AML-193 (cell line): ENCODE measurements at regions not wholly inside any gene's neighbourhood (a gene's known extent, or its start where the extent isn't known, plus 50 kb on each side); places are given as distances from the start of the nearest gene placed in this dataset.
"Not testable (repeated sequence)": the region's sequence is repeated elsewhere in the genome, so short reads cannot be mapped to it uniquely, and the experiment has no call there.

ENCODE experiments used
- DNase-seq, 2 experiments: peaks; one replicate each; lab custom pipeline; 2025; lab: John Stamatoyannopoulos, UW

DNA sequence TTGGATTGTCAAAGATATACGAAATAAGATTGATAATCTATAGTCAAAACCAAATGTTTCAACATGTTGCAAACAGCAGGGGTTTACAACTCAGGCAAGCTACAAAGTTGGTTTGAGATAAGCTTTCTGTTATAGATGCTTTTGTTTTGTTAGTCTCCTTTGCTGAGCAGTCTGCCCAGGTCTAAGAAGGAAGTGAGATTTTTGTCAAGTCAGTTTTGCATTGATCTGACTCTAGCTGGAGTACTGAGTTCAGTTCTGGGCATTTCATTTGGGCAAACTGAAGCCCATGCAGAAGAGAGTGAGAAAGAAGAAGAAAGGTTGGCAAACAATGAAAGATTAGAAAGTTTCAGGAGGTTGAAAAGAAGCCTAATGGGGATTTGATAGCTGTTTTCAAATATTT is 983.0 kb upstream of the SLC39A10 start:
- no peak for DNase-seq

DNA sequence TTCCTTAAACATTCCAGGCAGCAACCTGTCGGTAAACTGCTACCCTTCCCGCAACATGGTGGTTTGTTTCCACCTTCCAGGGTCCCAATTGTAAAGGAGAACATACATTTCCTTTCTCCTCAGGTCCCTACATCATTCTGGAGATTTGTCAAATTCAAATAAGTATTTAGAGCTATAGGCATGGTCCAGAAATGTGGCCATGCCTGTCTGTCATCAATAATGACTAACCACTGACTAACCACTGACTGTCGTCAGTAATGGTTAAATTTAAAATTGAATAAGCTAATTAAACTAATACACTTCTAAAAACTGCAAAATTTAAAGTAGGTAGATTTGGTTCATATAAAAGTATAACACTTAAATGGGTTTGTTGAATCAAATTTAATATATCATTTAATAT is 984.0 kb upstream of the SLC39A10 start:
- no peak for DNase-seq

- no peak for DNase-seq
These were observed 995.6 kb upstream of the SLC39A10 start for GRCh38 chr2:194661431-194661830.

DNA sequence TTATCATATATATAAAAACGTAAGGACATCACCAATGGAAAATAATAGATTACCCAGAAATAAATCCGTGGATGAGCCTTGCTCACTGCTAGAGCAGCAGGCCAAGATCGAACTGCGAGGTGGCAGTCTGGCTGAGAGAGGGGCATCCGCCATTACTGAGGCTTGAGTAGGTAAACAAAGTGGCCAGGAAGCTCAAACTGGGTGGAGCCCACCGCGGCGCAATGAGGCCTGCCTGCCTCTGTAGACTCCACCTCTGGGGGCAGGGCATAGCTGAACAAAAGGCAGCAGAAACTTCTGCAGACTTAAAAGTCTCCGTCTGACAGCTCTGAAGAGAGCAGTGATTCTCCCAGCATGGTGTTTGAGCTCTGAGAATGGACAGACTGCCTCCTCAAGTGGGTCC is 1018.0 kb upstream of the SLC39A10 start:
- DNase-seq, result not testable (repeated sequence)

GRCh38 chr2:194621945-194622344 is 1035.1 kb upstream of the SLC39A10 start:
- DNase-seq, result no peak

GRCh38 chr2:194619366-194619765 is 1037.7 kb upstream of the SLC39A10 start:
- DNase-seq, result no peak

DNA sequence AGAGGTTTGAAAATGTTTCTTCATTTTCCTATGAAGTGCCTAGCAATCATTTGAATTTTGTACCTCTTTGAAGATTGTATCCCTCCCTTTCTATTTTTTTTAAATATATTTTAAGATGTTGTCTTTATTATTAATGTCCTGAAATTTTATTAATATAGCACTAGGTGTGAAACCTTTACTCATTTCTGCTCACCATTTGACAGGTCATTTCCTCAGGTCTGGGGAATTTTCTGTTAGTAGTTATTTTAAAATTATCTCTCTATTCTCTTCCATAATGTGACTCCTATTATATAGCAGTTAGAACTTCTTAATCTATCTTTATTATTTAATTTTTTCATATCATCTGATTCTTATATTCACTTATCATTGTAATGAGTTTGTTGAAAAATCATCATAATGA is 1038.6 kb upstream of the SLC39A10 start:
- no peak for DNase-seq

DNA sequence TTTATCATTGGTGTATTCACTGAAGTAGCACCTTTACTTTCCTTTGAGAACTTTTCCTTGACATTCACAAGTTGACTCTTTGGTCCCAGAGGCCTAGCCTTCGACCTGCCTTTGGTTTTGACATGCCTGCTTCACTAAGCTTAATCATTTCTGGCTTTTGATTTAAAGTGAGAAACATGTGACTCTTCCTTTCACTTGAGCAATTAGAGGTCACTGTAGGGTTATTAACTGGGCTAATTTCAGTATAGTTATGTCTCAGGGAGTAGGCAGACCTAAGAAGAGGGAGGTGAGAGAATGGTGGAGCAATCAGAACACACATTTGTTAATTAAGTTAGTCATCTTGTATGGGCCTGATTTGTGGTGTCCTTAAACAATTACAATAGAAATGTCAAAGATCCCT is 1040.7 kb upstream of the SLC39A10 start:
- no peak for DNase-seq

DNA sequence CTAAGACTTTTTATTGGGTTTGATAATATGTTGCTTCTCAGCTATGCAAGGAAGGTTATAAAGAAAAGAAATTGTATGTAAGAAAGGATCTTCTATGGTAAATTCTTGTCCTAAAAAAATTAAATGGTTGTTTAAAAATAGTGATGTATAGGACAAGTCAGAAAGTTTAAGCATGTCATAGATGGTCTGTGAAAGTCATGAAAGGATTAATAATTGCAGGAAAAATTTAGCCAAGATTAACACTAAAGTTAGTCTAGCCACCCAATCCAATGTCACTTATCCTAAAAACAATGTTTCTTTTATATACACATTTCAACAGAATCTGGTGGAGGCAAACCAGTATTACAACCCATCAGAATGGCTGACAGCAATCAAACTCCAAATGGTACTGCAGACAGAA is 1046.7 kb upstream of the SLC39A10 start:
- DNase-seq, result no peak

DNA sequence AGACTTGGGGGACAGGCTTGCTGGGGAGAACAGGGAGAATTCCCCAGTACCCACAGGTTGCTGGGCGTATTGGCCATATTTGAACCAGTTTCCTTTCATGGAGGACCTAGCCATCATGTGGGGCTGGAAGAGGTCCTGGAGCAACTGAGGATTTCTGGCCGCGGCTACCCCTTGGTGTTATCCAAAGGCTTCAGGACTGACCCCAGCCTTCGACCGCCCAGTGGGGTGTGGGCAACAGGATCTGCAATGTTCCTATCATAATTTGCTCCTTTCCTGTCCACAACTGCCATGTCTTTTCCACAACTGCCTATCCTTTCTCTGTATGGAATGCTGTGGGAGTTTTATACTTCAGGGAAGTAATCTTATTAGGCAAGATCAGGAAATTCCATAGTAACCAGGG is 1053.6 kb upstream of the SLC39A10 start:
- DNase-seq, result no peak

DNA sequence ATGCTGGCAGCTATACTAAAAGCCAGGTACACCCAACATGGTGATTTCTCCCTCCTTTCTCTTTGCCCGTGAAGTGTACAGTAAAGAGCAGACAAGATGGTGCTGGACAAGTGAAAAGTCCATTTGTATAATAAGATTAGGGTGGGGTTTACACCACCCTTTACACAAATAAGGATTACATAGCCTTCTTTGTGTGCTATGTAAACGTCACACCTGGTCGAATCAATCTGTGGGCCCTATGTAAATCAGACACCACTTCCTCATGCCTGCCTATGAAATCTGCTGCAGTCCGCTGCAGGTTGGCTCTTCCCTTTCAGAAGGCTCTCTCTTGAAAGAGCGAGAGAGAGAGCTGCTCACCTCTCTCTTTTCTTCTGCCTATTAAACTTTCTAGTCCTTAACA is 1054.3 kb upstream of the SLC39A10 start:
- no peak for DNase-seq

- DNase-seq, result no peak
These were observed 1065.8 kb upstream of the SLC39A10 start for GRCh38 chr2:194591192-194591591.

- no peak for DNase-seq
These were observed 1069.2 kb upstream of the SLC39A10 start for GRCh38 chr2:194587739-194588270.

GRCh38 chr2:194567661-194568017 is 1089.4 kb upstream of the SLC39A10 start:
- DNase-seq, result no peak

GRCh38 chr2:194566907-194567660 is 1089.9 kb upstream of the SLC39A10 start:
- DNase-seq, result no peak

DNA sequence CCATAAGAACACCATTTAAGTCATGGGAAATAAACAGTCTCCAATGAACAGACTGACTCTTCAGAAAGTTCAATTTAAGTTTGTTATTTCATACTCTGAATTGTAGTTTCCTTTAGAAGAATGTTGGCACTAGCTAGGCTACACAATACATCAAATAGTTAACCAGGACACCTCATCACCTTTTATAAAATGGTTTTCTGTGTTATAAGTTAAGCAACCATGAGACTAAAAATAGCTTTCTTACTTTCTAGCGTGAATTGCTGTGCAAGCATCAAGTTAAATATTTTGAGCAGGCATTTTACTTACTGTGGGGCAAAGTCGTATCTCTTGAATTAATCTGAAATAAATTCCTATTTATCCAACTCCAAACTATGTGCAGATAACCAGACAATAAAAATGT is 1092.6 kb upstream of the SLC39A10 start:
- DNase-seq, result no peak

- no peak for DNase-seq
These were observed 1094.7 kb upstream of the SLC39A10 start for GRCh38 chr2:194562329-194562728.

- DNase-seq, result no peak
These were observed 1097.1 kb upstream of the SLC39A10 start for GRCh38 chr2:194559964-194560363.

- DNase-seq, result no peak
These were observed 1097.5 kb upstream of the SLC39A10 start for GRCh38 chr2:194559523-194559922.

GRCh38 chr2:194557993-194558392 is 1099.0 kb upstream of the SLC39A10 start:
- no peak for DNase-seq

- DNase-seq, result no peak
These were observed 1100.4 kb upstream of the SLC39A10 start for GRCh38 chr2:194556629-194557028.

DNA sequence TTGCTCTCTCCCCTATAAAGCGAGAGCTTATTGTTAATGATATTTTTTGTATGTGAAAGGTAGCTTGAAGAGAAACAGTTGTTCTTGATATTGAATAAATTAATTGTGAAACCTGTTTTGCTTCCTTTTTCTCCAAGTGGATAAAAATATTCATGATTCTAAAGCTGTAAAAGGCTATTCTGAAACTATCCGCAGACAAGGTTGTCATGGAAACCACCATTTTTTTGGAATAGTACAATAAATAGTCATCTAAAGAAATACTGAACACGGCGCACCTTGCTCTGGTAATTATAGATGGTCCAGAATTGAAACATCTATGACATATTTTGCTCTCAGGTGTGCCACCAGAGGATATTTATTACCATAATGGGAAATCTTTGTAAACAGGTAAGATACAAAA is 1103.0 kb upstream of the SLC39A10 start:
- DNase-seq, result no peak

DNA sequence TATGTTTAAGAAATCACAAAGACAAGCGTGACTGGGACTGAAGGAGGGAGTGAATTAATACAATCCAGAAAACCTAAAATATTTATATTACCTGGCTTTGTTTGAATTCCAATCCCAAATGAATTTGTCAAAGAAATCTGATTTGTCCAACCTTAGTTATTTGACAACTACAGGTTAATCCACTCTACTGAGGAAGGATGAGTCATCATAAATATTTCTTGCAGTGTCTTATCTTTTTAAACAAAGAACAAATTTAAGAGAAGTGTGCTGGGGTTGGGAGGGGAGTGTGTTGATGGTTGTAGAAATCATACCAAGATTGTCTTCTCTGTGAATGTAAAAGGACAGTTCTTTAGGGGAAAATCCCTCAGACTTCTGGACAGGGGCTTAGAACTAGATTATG is 1106.3 kb upstream of the SLC39A10 start:
- no peak for DNase-seq

GRCh38 chr2:194549387-194549786 is 1107.6 kb upstream of the SLC39A10 start:
- DNase-seq, result no peak
